ENCODE measurements at regions not wholly inside any gene's neighbourhood (a gene's known extent, or its start where the extent isn't known, plus 50 kb on each side); places are given as distances from the start of the nearest gene placed in this dataset.

- Histone ChIP-seq H3K4me3 (no peak overlapping the region), H3K27ac (peak overlapping the region; percentile 75 to 79), H3K36me3 (no peaks in the 10 kb centered on the region), H3K9me3 (no peaks in the 10 kb centered on the region), H3K27me3 (no peaks in the 10 kb centered on the region), H3K4me1 (no peaks in the 10 kb centered on the region)
- DNase-seq, result peak; percentile 24 to 31
- intact Hi-C loops (cut with DNase I; ENCODE audit: low total_unique reads), result no loop called here
- TF ChIP-seq CTCF (IDR thresholded peaks at IDR 0.05) (peak in 1 of 4 experiments; percentile 7), POLR2A (IDR thresholded peaks at IDR 0.05) (no peak)
Observed at GRCh38 chr5:33363537-33363936, 77.2 kb upstream of the TARS1 start.

GRCh38 chr5:33364406-33364805, 76.4 kb upstream of the TARS1 start:
- no peak for DNase-seq
- Histone ChIP-seq H3K9me3 (no peaks in the 10 kb centered on the region), H3K4me3 (no peak overlapping the region), H3K27ac (peak overlapping the region; percentile 75 to 79), H3K4me1 (no peaks in the 10 kb centered on the region), H3K27me3 (no peaks in the 10 kb centered on the region), H3K36me3 (no peaks in the 10 kb centered on the region)
- intact Hi-C loops (cut with DNase I; ENCODE audit: low total_unique reads), result no loop called here
- TF ChIP-seq CTCF (IDR thresholded peaks at IDR 0.05) (no peak), POLR2A (IDR thresholded peaks at IDR 0.05) (no peak)

- no peaks in the 10 kb centered on the region for H3K4me1 ChIP-seq
- TF ChIP-seq POLR2A (IDR thresholded peaks at IDR 0.05) (no peak), CTCF (IDR thresholded peaks at IDR 0.05) (no peak)
- H3K4me3 ChIP-seq, result no peak overlapping the region
- H3K9me3 ChIP-seq, result no peaks in the 10 kb centered on the region
- no peak overlapping the region for H3K27ac ChIP-seq
- H3K36me3 ChIP-seq, result no peaks in the 10 kb centered on the region
- intact Hi-C loops (cut with DNase I; ENCODE audit: low total_unique reads), result no loop called here
- DNase-seq, result no peak
- no peaks in the 10 kb centered on the region for H3K27me3 ChIP-seq
Observed at GRCh38 chr5:33367416-33367815, 73.3 kb upstream of the TARS1 start.

GRCh38 chr5:33369485-33370465, 71.0 kb upstream of the TARS1 start:
- H3K4me1 ChIP-seq, result no peaks in the 10 kb centered on the region
- H3K4me3 ChIP-seq, result no peak overlapping the region
- no peaks in the 10 kb centered on the region for H3K36me3 ChIP-seq
- no peak for DNase-seq
- H3K27ac ChIP-seq, result no peak overlapping the region
- no peak for TF ChIP-seq CTCF (IDR thresholded peaks at IDR 0.05)
- no peak for TF ChIP-seq POLR2A (IDR thresholded peaks at IDR 0.05)
- no peaks in the 10 kb centered on the region for H3K27me3 ChIP-seq
- intact Hi-C loops (cut with DNase I; ENCODE audit: low total_unique reads), result no loop called here
- no peaks in the 10 kb centered on the region for H3K9me3 ChIP-seq

- H3K27me3 ChIP-seq, result no peaks in the 10 kb centered on the region
- no peaks in the 10 kb centered on the region for H3K36me3 ChIP-seq
- H3K4me1 ChIP-seq, result no peaks in the 10 kb centered on the region
- DNase-seq, result no peak
- H3K9me3 ChIP-seq, result no peaks in the 10 kb centered on the region
- H3K4me3 ChIP-seq, result no peak overlapping the region
- no peak overlapping the region for H3K27ac ChIP-seq
- intact Hi-C loops (cut with DNase I; ENCODE audit: low total_unique reads), result no loop called here
- TF ChIP-seq POLR2A (IDR thresholded peaks at IDR 0.05) (no peak), CTCF (IDR thresholded peaks at IDR 0.05) (no peak)
Observed at GRCh38 chr5:33370466-33370859, 70.3 kb upstream of the TARS1 start.

Measured in uterus (tissue), 3 donors.